Memory B cell (primary cell): ENCODE measurements at regions not wholly inside any gene's neighbourhood (a gene's known extent, or its start where the extent isn't known, plus 50 kb on each side); places are given as distances from the start of the nearest gene placed in this dataset.
"Not testable (repeated sequence)": the region's sequence is repeated elsewhere in the genome, so short reads cannot be mapped to it uniquely, and the experiment has no call there.

Experiments
- ATAC-seq: fragments of 150-1000 bp; cut with Tn5 transposase; 2 replicates; pipeline ENCODE4 v1.10.0; 2021; ENCODE audit warnings: low read depth, mild to moderate bottlenecking, moderate library complexity
- DNase-seq, 2 donors: peaks; one replicate each; pipeline ENCODE4 v3.0.0; 2022; ENCODE audit warnings: low spot score in 2 of 2
- H3K27ac Mint-ChIP-seq: one replicate; pipeline ENCODE4 v1.8.0; 2022; ENCODE audit warnings: mild to moderate bottlenecking, moderate library complexity, mixed read lengths
- H3K27me3 Mint-ChIP-seq: one replicate; pipeline ENCODE4 v1.8.0; 2022; ENCODE audit warnings: mixed read lengths
- H3K36me3 Mint-ChIP-seq: one replicate; pipeline ENCODE4 v1.8.0; 2022; ENCODE audit warnings: mild to moderate bottlenecking, mixed read lengths
- H3K4me1 Mint-ChIP-seq: one replicate; pipeline ENCODE4 v1.8.0; 2022; ENCODE audit warnings: mixed read lengths
- H3K4me3 Mint-ChIP-seq: one replicate; pipeline ENCODE4 v1.8.0; 2022; ENCODE audit warnings: mild to moderate bottlenecking, moderate library complexity, mixed read lengths
- H3K9me3 Mint-ChIP-seq: one replicate; pipeline ENCODE4 v1.8.0; 2022; ENCODE audit warnings: mixed read lengths

DNA sequence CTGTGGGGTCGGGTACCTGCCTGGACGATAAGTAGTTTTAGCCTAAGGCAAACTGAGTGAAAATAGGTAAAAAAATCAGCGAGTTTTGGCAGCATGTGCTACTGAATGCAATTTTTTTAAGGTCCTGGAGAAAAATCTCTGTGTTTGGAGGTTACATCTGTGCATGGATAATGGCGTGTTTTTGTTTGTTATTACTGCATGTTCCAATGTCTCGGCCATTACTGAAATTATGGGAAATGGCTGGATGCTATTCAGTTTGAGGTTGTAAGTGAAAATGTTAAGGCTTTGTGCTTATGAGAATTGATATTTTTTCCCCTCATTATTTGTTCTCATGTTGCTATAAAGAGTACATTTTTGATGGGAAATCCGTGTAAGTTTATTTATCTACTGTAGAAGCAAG, 441.7 kb downstream of the PRDM2 start:
- Mint-ChIP-seq H3K4me1 (no peaks in the 10 kb centered on the region), H3K9me3 (no peaks in the 10 kb centered on the region), H3K36me3 (no peaks in the 10 kb centered on the region), H3K27ac (no peak overlapping the region), H3K4me3 (no peak overlapping the region), H3K27me3 (peaks cover 5% of the 10 kb centered on the region)
- DNase-seq: no peak
- no peak for ATAC-seq

DNA sequence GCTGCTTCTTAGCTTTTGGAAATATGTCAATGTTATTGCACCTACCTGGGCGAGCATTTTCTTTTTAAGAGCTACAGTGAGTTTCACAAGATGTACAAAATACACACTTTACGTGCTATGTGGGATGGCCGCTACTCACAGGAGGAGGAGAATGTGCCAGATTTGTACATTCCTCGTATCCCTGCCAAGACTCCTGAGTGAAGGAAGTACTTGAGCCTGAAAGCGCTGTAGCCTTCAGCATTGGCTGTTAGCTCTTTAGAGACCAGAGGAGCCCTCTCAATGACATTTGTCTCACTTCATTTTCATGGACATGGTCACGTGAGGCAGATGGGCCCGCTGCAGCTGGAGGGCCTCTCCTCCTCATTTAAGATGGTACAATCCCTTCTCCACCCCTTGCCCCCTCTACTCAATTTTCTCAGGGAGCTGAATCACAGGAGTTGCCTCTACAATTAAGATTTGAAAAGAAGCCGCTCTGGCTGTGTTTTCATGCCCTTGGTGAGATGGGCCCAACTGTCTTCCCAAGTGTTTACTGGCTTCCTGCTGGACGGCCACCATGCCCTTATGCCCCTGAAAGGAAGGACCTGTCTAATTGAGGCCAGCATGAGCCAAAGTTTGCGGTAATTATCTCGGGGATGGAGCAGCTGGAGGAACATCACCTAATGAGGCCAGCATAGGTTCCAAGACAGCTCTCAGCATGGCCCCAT, 442.6 kb downstream of the PRDM2 start:
- Mint-ChIP-seq H3K27ac (no peak overlapping the region), H3K27me3 (peaks cover 5% of the 10 kb centered on the region), H3K36me3 (no peaks in the 10 kb centered on the region), H3K9me3 (no peaks in the 10 kb centered on the region), H3K4me1 (no peaks in the 10 kb centered on the region), H3K4me3 (no peak overlapping the region)
- ATAC-seq (no peak), DNase-seq (no peak)

DNA sequence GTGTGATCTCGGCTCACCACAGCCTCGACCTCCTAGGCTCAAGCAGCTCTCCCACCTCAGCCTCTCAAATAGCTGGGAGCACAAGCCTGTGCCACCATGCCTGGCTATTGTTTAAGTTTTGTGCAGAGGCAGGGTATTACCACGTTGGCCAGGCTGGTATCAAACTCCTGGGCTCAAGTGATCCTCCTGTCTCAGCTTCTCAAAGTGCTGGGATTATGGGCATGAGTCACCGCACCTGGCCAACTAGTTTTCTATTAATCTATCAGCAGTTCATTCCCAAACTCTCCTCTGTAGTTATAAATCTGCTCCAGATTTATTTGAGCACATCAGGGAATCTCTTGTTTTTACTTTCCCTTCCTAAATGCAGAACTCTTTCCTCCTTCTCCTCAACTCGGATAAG, 443.8 kb downstream of the PRDM2 start:
- no peak for DNase-seq
- no peaks in the 10 kb centered on the region for H3K4me1 Mint-ChIP-seq

DNA sequence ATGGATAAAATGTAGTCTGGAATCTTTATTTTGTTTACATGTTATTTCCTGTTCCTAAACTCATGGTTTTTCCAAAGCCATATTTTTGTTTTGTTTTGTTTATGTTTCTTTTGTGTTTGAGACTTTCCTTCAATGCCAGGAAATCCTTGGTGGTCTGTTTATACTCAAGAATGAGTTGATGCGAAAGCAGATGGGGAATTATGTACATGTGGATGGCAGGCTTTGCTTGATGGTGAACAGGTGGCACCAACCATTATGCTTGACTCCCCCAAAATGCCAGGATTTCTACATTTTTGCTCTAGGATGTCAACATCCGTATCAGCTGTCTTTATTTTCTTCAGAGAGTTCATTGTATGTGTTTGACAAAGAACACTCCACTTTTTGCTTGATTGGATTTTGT, 448.5 kb downstream of the PRDM2 start:
- no peak overlapping the region for H3K27ac Mint-ChIP-seq
- ATAC-seq (no peak), DNase-seq (no peak)
- no peaks in the 10 kb centered on the region for H3K4me1 Mint-ChIP-seq
- no peaks in the 10 kb centered on the region for H3K36me3 Mint-ChIP-seq
- H3K4me3 Mint-ChIP-seq: no peak overlapping the region
- H3K9me3 Mint-ChIP-seq: no peaks in the 10 kb centered on the region
- H3K27me3 Mint-ChIP-seq: no peaks in the 10 kb centered on the region

More for the DNA sequence above, 443.8 kb downstream of the PRDM2 start:
- Mint-ChIP-seq H3K36me3 (no peaks in the 10 kb centered on the region), H3K9me3 (no peaks in the 10 kb centered on the region), H3K27me3 (peaks cover 2% of the 10 kb centered on the region), H3K4me3 (no peak overlapping the region), H3K27ac (no peak overlapping the region)
- ATAC-seq: no peak

DNA sequence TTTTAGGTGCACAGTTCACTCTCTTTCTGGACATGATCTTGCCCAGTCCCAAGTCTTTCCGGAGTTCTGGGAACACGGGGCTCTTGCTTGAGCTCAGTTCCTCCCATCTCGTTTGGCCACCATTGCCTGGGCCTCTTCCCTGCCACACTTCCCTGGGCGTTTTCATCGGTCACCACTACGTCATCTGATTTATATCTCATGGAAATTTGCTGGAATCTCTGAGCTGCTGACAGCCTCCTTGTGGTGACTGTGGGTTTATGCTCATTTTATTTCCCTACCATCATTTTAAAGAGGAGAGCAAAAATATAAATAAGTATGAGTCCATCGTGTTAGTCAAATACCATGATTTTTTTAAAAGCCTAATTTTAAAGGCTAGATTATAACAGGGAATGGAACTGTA, 449.1 kb upstream of the KAZN start:
- no peak overlapping the region for H3K4me3 Mint-ChIP-seq
- no peaks in the 10 kb centered on the region for H3K9me3 Mint-ChIP-seq
- H3K27ac Mint-ChIP-seq: no peak overlapping the region
- no peak for DNase-seq
- ATAC-seq: no peak
- no peaks in the 10 kb centered on the region for H3K36me3 Mint-ChIP-seq
- H3K4me1 Mint-ChIP-seq: no peaks in the 10 kb centered on the region
- no peaks in the 10 kb centered on the region for H3K27me3 Mint-ChIP-seq

DNA sequence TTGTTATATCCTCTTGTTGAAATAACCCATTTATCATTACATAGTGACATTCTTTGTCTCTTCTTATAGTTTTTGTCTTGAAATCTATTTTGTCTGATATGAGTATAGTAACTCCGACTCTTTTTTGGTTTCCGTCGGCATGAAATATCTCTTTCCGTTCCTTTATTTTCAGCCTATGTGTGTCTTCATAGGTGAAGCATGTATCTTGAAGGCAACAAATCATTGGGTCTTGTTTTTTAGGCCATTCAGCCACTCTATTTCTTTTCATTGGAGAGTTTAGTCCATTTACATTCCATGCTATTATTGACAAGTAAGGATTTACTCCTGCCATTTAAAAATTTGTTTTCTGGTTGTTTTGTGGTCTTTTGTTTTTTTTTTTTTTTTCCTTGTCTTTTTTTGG, 441.9 kb upstream of the KAZN start:
- H3K27ac Mint-ChIP-seq: no peak overlapping the region
- DNase-seq (no peak), ATAC-seq (no peak)
- peaks cover 15% of the 10 kb centered on the region for H3K9me3 Mint-ChIP-seq
- H3K36me3 Mint-ChIP-seq: peaks cover 1% of the 10 kb centered on the region
- no peaks in the 10 kb centered on the region for H3K27me3 Mint-ChIP-seq
- no peak overlapping the region for H3K4me3 Mint-ChIP-seq
- H3K4me1 Mint-ChIP-seq: no peaks in the 10 kb centered on the region

DNA sequence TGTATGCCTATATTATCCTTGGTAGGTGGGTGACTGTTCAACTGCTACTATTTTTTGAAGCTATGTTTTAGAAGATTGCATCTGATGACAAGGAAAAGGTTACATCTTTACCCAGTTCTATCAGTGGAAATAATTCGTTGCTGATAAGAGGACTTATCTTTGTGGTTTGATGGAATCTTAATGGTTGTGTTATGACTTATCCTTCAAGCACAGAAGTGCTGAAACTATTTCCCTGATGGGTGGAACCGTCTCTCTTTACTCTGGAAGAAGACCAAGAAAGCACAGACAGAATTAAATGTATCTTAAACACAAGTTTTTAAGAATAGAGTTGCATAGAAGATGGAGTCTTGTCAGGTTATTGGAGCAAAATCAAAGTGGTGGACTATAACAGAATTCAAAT, 437.7 kb upstream of the KAZN start:
- no peaks in the 10 kb centered on the region for H3K4me1 Mint-ChIP-seq
- no peak overlapping the region for H3K27ac Mint-ChIP-seq
- H3K27me3 Mint-ChIP-seq: peaks cover 5% of the 10 kb centered on the region
- DNase-seq (no peak), ATAC-seq (no peak)
- H3K36me3 Mint-ChIP-seq: peaks cover 3% of the 10 kb centered on the region
- H3K4me3 Mint-ChIP-seq: no peak overlapping the region
- peaks cover 19% of the 10 kb centered on the region for H3K9me3 Mint-ChIP-seq

DNA sequence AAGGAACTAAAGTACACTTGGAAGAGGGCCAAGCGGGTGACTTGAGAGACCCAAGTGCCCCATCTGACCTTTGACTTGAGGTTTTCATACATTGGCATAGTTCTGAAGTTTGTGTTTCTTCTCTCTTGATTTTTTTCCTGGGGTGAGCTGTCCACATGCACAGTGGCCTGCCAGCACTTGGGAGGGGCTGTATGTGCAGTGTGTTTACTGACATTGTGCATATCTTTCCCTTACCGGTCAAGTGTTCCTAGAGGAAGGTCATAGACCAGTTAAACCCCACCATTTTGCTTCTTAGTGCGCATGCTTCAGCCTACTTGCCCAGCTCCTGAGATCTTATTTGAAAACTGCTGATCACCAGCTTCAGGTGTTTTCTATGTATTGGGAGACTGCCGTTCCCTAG, 435.2 kb upstream of the KAZN start:
- Mint-ChIP-seq H3K9me3 (peaks cover 9% of the 10 kb centered on the region), H3K27me3 (peaks cover 8% of the 10 kb centered on the region), H3K27ac (no peak overlapping the region), H3K4me3 (no peak overlapping the region), H3K36me3 (peaks cover 3% of the 10 kb centered on the region), H3K4me1 (no peaks in the 10 kb centered on the region)
- DNase-seq: no peak
- no peak for ATAC-seq

DNA sequence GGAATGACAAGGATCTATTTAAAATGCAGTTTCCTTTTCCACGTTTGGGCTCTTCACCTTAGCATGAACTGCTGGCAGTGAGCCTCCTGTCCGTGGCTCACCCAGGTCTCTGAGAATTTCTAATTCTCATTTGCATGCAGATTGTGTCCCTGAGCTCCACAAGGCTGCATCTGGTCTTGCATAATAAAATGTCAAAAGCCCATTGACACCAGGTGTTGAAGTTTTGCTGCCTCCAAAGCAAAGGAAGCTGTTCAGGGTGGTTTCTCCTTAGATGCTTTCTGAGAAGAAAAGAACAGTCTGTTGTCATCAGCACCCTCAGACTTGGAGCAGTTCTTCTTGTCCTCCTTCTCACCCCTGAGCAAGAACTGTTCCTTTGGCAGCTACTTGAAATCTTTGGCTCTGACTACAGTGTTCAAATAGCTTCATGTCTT, 433.1 kb upstream of the KAZN start:
- Mint-ChIP-seq H3K36me3 (peaks cover 1% of the 10 kb centered on the region), H3K4me3 (no peak overlapping the region), H3K27ac (no peak overlapping the region), H3K27me3 (peaks cover 8% of the 10 kb centered on the region), H3K9me3 (peaks cover 9% of the 10 kb centered on the region), H3K4me1 (no peaks in the 10 kb centered on the region)
- no peak for DNase-seq
- ATAC-seq: no peak

DNA sequence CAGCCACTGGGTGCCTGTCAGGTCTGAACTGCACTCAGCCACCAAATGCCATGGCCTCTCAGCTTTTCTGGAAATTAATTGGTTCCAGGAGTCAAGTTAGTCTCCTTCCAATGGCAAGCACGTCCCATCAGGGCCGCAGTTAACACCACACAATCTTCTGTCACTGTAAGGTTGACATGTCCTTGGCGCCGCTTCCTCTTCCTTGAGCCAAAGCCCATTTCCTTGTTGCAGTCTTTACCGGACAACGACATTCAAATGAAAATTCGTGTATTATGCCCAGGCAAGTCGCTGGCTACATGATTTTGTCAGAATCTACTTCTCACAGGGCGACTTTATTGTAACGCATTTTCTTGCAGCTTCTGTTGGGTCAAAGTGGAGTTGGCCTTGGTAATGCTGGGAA, 430.6 kb upstream of the KAZN start:
- peaks cover 8% of the 10 kb centered on the region for H3K27me3 Mint-ChIP-seq
- no peak overlapping the region for H3K4me3 Mint-ChIP-seq
- peaks cover 9% of the 10 kb centered on the region for H3K9me3 Mint-ChIP-seq
- peaks cover 1% of the 10 kb centered on the region for H3K36me3 Mint-ChIP-seq
- ATAC-seq: no peak
- DNase-seq: no peak
- H3K4me1 Mint-ChIP-seq: no peaks in the 10 kb centered on the region
- H3K27ac Mint-ChIP-seq: no peak overlapping the region

DNA sequence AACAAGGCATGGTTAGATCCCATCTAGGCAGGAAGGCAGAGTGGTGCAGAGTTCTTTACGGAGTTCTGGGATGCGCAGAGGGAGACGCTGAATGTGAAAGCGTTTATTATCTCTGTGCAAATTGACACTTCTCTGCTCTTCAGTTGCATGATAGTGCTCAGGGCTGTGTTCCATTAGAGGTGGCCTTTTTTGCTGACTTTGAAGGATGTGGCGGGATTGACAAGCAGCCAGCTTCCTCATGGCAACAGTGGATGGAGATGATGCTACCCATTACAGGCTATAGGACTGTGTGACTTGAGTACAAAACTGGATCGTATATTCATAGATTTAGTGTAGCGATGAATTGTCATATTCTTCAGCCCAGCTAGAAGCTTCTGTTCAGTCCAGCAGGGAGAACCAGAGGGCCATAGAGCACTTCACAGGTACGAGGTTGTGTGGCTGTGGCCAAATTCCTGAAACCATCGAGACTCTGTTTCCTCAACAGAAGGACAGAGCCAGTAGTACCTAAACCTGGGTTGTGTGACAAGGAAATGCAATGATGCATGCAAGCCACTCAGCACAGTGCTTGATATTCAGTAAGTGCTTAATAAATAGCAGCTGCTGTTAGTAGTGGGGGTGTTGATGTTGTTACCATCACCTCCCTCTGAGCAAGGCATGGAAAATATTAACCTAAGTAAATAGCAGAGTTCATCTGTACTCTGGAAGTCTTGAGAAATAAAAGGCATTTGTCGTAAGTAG, 430.0 kb upstream of the KAZN start:
- DNase-seq: no peak
- no peak overlapping the region for H3K27ac Mint-ChIP-seq
- H3K36me3 Mint-ChIP-seq: no peaks in the 10 kb centered on the region
- H3K27me3 Mint-ChIP-seq: peaks cover 6% of the 10 kb centered on the region
- H3K9me3 Mint-ChIP-seq: peaks cover 6% of the 10 kb centered on the region
- no peak for ATAC-seq
- H3K4me1 Mint-ChIP-seq: no peaks in the 10 kb centered on the region
- no peak overlapping the region for H3K4me3 Mint-ChIP-seq

DNA sequence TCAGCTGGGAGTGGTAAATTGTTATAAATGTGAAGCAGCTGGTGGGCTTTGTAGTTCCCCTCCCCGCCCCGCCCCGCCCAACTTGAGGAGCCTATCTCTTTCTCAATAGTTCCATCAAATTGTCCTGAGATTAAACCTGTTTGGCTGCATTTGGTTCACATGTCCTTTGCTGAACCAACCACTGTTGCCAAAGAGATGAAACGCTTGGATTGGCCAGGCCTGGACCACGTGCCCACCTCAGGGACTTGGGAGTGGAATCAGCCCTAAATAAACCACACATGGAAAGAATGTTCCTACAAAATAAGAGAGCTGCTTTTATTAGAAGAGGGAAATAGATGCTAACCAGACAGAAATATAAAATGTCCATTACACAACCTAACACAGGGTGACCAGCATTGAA, 424.9 kb upstream of the KAZN start:
- H3K9me3 Mint-ChIP-seq: no peaks in the 10 kb centered on the region

DNA sequence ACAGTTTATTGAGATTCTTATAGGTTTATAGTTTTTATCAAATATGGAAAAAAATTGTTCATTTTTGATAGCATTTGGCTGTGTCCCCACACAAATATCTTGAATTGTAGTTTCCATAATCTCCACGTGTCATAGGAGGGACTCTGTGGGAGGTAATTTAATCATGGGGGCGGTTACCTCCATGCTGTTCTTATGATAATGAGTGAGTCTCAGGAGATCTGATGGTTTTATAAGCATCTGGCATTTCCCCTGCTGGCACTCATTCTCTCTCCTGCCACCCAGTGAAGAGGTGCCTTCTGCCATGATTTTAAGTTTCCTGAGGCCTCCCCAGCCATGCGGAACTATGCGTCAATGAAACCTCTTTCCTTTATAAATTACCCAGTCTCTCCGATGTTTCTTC, 420.6 kb upstream of the KAZN start:
- not testable (repeated sequence) for H3K4me1 Mint-ChIP-seq, H3K27me3 Mint-ChIP-seq, H3K4me3 Mint-ChIP-seq, DNase-seq, H3K9me3 Mint-ChIP-seq, H3K27ac Mint-ChIP-seq, H3K36me3 Mint-ChIP-seq, ATAC-seq

More for the DNA sequence above, 424.9 kb upstream of the KAZN start:
- no peak for ATAC-seq
- H3K27me3 Mint-ChIP-seq: no peaks in the 10 kb centered on the region
- DNase-seq: no peak
- H3K27ac Mint-ChIP-seq: no peak overlapping the region
- H3K36me3 Mint-ChIP-seq: no peaks in the 10 kb centered on the region
- H3K4me3 Mint-ChIP-seq: no peak overlapping the region
- no peaks in the 10 kb centered on the region for H3K4me1 Mint-ChIP-seq

DNA sequence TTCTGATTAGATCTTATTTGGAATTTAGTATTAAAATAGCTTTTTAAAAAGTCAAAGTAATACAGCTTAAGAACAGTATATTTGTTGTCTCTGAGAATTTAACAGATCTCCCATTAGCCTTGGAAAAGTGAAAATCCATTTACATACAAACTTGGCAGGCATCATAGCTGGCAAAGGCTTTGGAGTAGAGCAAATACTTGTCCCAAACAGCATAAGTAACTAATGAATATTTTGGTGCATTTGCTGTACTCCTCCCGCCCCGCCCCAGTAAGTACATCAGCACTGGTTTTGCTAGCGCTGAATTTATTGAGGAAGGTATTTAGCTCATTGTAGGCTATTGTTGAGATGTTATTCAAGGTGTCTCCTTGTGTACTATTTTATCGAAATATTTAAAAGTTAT, 417.7 kb upstream of the KAZN start:
- Mint-ChIP-seq H3K4me3 (no peak overlapping the region), H3K36me3 (no peaks in the 10 kb centered on the region), H3K4me1 (no peaks in the 10 kb centered on the region), H3K27ac (no peak overlapping the region), H3K27me3 (peaks cover 11% of the 10 kb centered on the region), H3K9me3 (peaks cover 3% of the 10 kb centered on the region)
- ATAC-seq (no peak), DNase-seq (no peak)
